SK-N-SH (cell line): ENCODE measurements at regions not wholly inside any gene's neighbourhood (a gene's known extent, or its start where the extent isn't known, plus 50 kb on each side); places are given as distances from the start of the nearest gene placed in this dataset.

Experiments used
- CTCF ChIA-PET: fragments of 300-600, 350-600 bp; formaldehyde crosslinking; extraction: SDS; loops from one replicate; lab custom pipeline; 2021; lab: Yijun Ruan, JAX
- POLR2A ChIA-PET: fragments of 350-600 bp; sonication (Branson Sonifier 250); formaldehyde crosslinking; extraction: SDS; loops from one replicate; lab custom pipeline; 2020; ENCODE audit warnings: antibody characterized with exemption, inconsistent platforms; lab: Yijun Ruan, JAX
- DNase-seq: peaks from one replicate; pipeline ENCODE4 v3.0.0; 2012
- H2AFZ ChIP-seq: fragments of 200-600 bp; sonication (generic); 2 replicates; pipeline ENCODE4 v1.8.1; 2016; ENCODE audit warnings: antibody characterized with exemption, mild to moderate bottlenecking, low read depth
- H3F3A ChIP-seq: fragments of 200-600 bp; sonication (generic); replicated peaks from 2 replicates; pipeline ENCODE3; 2016; ENCODE audit warnings: antibody characterized with exemption, mild to moderate bottlenecking; ENCODE audit not compliant: insufficient read depth
- H3K27ac ChIP-seq, 2 experiments: fragments of 200-500 bp in 1 of 2; fragments of 200-600 bp in 1 of 2; sonication (Bioruptor generic) in 1 of 2; sonication (generic), shearing (Covaris generic) in 1 of 2; 2 replicates each; pipeline versions ENCODE4 v1.5.1 to v1.6.1; 2014 to 2016; ENCODE audit warnings: low read depth in 2 of 2, inconsistent platforms in 1 of 2, low read length in 1 of 2, mild to moderate bottlenecking in 1 of 2, mixed read lengths in 1 of 2
- H3K27me3 ChIP-seq: fragments of 200-600 bp; sonication (generic), shearing (Covaris generic); 2 replicates; pipeline ENCODE4 v1.6.1; 2016; ENCODE audit warnings: mixed run types; ENCODE audit not compliant: insufficient read depth
- H3K36me3 ChIP-seq, 2 experiments: fragments of 200-500 bp in 1 of 2; fragments of 200-600 bp in 1 of 2; sonication (Bioruptor generic) in 1 of 2; sonication (generic) in 1 of 2; replicated peaks in 1 of 2; 2 replicates each; pipeline versions ENCODE3 to v1.5.1; 2014 to 2016; ENCODE audit warnings: low read length in 1 of 2, mild to moderate bottlenecking in 1 of 2; ENCODE audit not compliant: insufficient read depth in 2 of 2, control insufficient read depth in 1 of 2
- H3K4me1 ChIP-seq, 2 experiments: fragments of 200-500 bp in 1 of 2; fragments of 200-600 bp in 1 of 2; sonication (Bioruptor generic) in 1 of 2; sonication (generic), shearing (Covaris generic) in 1 of 2; 2 replicates each; pipeline versions ENCODE4 v1.5.1 to v1.6.1; 2014 to 2016; ENCODE audit warnings: low read depth in 1 of 2, low read length in 1 of 2, mixed run types in 1 of 2; ENCODE audit not compliant: insufficient read depth in 2 of 2, control insufficient read depth in 1 of 2
- H3K4me2 ChIP-seq: fragments of 200-600 bp; sonication (generic), shearing (Covaris generic); 2 replicates; pipeline ENCODE4 v1.6.1; 2017; ENCODE audit warnings: mixed run types
- H3K4me3 ChIP-seq, 2 experiments: fragments of 200-500 bp in 1 of 2; fragments of 200-600 bp in 1 of 2; sonication (Bioruptor generic) in 1 of 2; sonication (generic), shearing (Covaris generic) in 1 of 2; 2 replicates each; pipeline versions ENCODE4 v1.5.1 to v1.8.1; 2014 to 2016; ENCODE audit warnings: low read depth in 2 of 2, inconsistent platforms in 1 of 2, low read length in 1 of 2, mild to moderate bottlenecking in 1 of 2, mixed read lengths in 1 of 2, moderate library complexity in 1 of 2
- H3K79me2 ChIP-seq: fragments of 200-600 bp; sonication (generic); 2 replicates; pipeline ENCODE4 v1.8.1; 2017; ENCODE audit warnings: mild to moderate bottlenecking; ENCODE audit not compliant: insufficient read depth
- H3K9ac ChIP-seq: fragments of 200-600 bp; sonication (generic); 2 replicates; pipeline ENCODE4 v1.6.1; 2017; ENCODE audit warnings: mixed run types
- H3K9me2 ChIP-seq: fragments of 200-600 bp; sonication (generic); 2 replicates; pipeline ENCODE4 v1.6.1; 2017; ENCODE audit warnings: mixed run types
- H3K9me3 ChIP-seq: fragments of 200-600 bp; sonication (generic); 2 replicates; pipeline ENCODE4 v1.6.1; 2017; ENCODE audit warnings: mixed run types, mild to moderate bottlenecking, moderate library complexity
- H4K20me1 ChIP-seq: fragments of 200-600 bp; sonication (generic); 2 replicates; pipeline ENCODE4 v1.6.1; 2017; ENCODE audit warnings: mild to moderate bottlenecking, mixed run types; ENCODE audit not compliant: insufficient read depth
- CTCF ChIP-seq: fragments of 200-600 bp; sonication (generic); IDR thresholded peaks from 2 replicates; pipeline ENCODE4 v1.6.1; 2017; ENCODE audit warnings: antibody characterized with exemption, mild to moderate bottlenecking, moderate library complexity
- ELF1 ChIP-seq: IDR thresholded peaks from 2 replicates; pipeline ENCODE4 v1.4.0; 2012
- EZH2phosphoT487 ChIP-seq: fragments of 200-600 bp; sonication (generic); IDR thresholded peaks from 2 replicates; pipeline ENCODE4 v1.6.1; 2017; ENCODE audit warnings: low read depth, mixed run types, mild to moderate bottlenecking, antibody characterized with exemption, moderate library complexity, borderline replicate concordance
- JUND ChIP-seq: IDR thresholded peaks from 2 replicates; pipeline ENCODE4 v1.4.0; 2012
- MAX ChIP-seq: IDR thresholded peaks from 2 replicates; pipeline ENCODE4 v1.4.0; 2012; ENCODE audit warnings: low read depth
- MEF2A ChIP-seq: IDR thresholded peaks from 2 replicates; pipeline ENCODE4 v1.4.0; 2012; ENCODE audit warnings: low read depth, borderline replicate concordance
- MXI1 ChIP-seq: IDR thresholded peaks from 2 replicates; pipeline ENCODE4 v1.6.1; 2012; ENCODE audit warnings: mild to moderate bottlenecking, low read depth, low read length, improper control_type of control experiment
- PBX3 ChIP-seq: IDR thresholded peaks from 2 replicates; pipeline ENCODE4; 2012
- RAD21 ChIP-seq: IDR thresholded peaks from 2 replicates; pipeline ENCODE4 v1.6.1; 2012; ENCODE audit warnings: mild to moderate bottlenecking, low read length
- RCOR1 ChIP-seq: fragments of 150-350 bp; IDR thresholded peaks from 2 replicates; pipeline ENCODE4 v1.6.1; 2017; ENCODE audit warnings: antibody characterized with exemption, low read length
- REST ChIP-seq: IDR thresholded peaks from 2 replicates; pipeline ENCODE4 v1.6.1; 2012; ENCODE audit warnings: mild to moderate bottlenecking, low read depth, low read length, moderate library complexity
- SIN3A ChIP-seq: IDR thresholded peaks from 2 replicates; pipeline ENCODE4 v1.6.1; 2012; ENCODE audit warnings: low read depth, mild to moderate bottlenecking, low read length, moderate library complexity, borderline replicate concordance
- TCF12 ChIP-seq: IDR thresholded peaks from 2 replicates; pipeline ENCODE4 v1.4.0; 2012
- TEAD4 ChIP-seq: IDR thresholded peaks from 2 replicates; pipeline ENCODE4 v1.4.0; 2012; ENCODE audit warnings: mild to moderate bottlenecking, borderline replicate concordance; ENCODE audit not compliant: insufficient read depth
- USF1 ChIP-seq: IDR thresholded peaks from 2 replicates; pipeline ENCODE4 v1.4.0; 2012; ENCODE audit warnings: low read depth, borderline replicate concordance
- WGBS: methylation state at CpG from one replicate; pipeline ENCODE4 v1.1.6; 2017; ENCODE audit warnings: low lambda C conversion rate; 5-methylcytosine and 5-hydroxymethylcytosine counted together

- no peak overlapping the region for H3K9ac ChIP-seq
- no peaks in the 10 kb centered on the region for H3K79me2 ChIP-seq
- DNase-seq: no peak
- WGBS: 47% methylated on average over 7 of the region's 7 CpGs
- no peaks in the 10 kb centered on the region for H3K9me2 ChIP-seq
- no peak overlapping the region for H3K27ac ChIP-seq
- no peaks in the 10 kb centered on the region for H3K27me3 ChIP-seq
- H3K36me3 ChIP-seq: no peaks in the 10 kb centered on the region
- ChIA-PET POLR2A (no interaction called here), CTCF (interaction anchor here (1.0 kb wide), 1 partner anchor 133 kb away, joined by 3 read pairs; no protein-coding TSS in a partner anchor)
- H3K4me2 ChIP-seq: no peak overlapping the region
- H3K4me3 ChIP-seq: no peak overlapping the region
- H3K9me3 ChIP-seq: no peaks in the 10 kb centered on the region
- H3F3A ChIP-seq: no peaks in the 10 kb centered on the region
- TF ChIP-seq ELF1 (no peak), MEF2A (no peak), MXI1 (no peak), TEAD4 (no peak), EZH2phosphoT487 (no peak), SIN3A (no peak), MAX (no peak), TCF12 (no peak), JUND (no peak), USF1 (no peak), PBX3 (no peak), REST (no peak), CTCF (no peak), RCOR1 (no peak), RAD21 (no peak)
- TF ChIP-seq, all 33 proteins: peak for 0
- H4K20me1 ChIP-seq: no peaks in the 10 kb centered on the region
- no peaks in the 10 kb centered on the region; a peak in 1 of 4 replicates for H3K4me1 ChIP-seq
- H2AFZ ChIP-seq: no peak overlapping the region
These were observed 537.2 kb downstream of the GATA3 start for GRCh38 chr10:8591640-8592039.
